ENCODE measurements at regions not wholly inside any gene's neighbourhood (a gene's known extent, or its start where the extent isn't known, plus 50 kb on each side); places are given as distances from the start of the nearest gene placed in this dataset.

DNA sequence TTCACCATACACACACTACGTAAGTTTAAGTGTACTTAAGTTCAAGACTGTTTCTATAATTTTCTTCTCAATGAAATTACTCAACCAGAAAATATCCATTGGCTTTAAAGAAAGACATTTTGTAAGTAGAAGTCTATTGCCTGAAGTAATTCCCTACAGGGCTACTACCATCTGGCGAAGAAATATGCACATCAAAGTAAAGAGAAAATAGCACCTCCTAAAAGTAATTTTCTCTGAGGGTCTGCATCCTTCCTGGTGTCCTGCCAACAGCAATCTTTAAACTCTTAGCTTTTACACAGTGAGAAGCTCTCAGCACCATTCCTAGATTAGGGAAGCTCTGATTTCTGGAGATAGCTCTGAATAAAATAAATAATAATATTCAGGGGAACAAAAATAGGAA lies 498.5 kb upstream of the TYRP1 start:
- TF ChIP-seq, protein P1, sequence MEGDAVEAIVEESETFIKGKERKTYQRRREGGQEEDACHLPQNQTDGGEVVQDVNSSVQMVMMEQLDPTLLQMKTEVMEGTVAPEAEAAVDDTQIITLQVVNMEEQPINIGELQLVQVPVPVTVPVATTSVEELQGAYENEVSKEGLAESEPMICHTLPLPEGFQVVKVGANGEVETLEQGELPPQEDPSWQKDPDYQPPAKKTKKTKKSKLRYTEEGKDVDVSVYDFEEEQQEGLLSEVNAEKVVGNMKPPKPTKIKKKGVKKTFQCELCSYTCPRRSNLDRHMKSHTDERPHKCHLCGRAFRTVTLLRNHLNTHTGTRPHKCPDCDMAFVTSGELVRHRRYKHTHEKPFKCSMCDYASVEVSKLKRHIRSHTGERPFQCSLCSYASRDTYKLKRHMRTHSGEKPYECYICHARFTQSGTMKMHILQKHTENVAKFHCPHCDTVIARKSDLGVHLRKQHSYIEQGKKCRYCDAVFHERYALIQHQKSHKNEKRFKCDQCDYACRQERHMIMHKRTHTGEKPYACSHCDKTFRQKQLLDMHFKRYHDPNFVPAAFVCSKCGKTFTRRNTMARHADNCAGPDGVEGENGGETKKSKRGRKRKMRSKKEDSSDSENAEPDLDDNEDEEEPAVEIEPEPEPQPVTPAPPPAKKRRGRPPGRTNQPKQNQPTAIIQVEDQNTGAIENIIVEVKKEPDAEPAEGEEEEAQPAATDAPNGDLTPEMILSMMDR (IDR thresholded peaks at IDR 0.05; ENCODE audit: extremely low read depth, low read depth, low read length) = no peak
- Histone ChIP-seq H2AFZ (ENCODE audit: low read length) (no peak overlapping the region), H3K79me2 (ENCODE audit: insufficient read depth, low read length) (no peaks in the 10 kb centered on the region), H3K36me3 (ENCODE audit: insufficient read depth, low read length) (no peaks in the 10 kb centered on the region), H3K4me1 (ENCODE audit: insufficient read depth, low read length) (no peaks in the 10 kb centered on the region), H3K4me2 (ENCODE audit: insufficient read depth, low read length) (no peak overlapping the region), H4K20me1 (ENCODE audit: insufficient read depth, low read length) (no peaks in the 10 kb centered on the region), H3K4me3 (ENCODE audit: insufficient read depth, low read length) (no peak overlapping the region), H3K27ac (ENCODE audit: low read depth, low read length) (no peak overlapping the region), H3K9me3 (ENCODE audit: low read depth, low read length) (no peaks in the 10 kb centered on the region), H3K27me3 (ENCODE audit: insufficient read depth, low read length) (no peaks in the 10 kb centered on the region)
- DNase-seq (ENCODE audit: insufficient read length, low spot score, missing footprints) = no peak

DNA sequence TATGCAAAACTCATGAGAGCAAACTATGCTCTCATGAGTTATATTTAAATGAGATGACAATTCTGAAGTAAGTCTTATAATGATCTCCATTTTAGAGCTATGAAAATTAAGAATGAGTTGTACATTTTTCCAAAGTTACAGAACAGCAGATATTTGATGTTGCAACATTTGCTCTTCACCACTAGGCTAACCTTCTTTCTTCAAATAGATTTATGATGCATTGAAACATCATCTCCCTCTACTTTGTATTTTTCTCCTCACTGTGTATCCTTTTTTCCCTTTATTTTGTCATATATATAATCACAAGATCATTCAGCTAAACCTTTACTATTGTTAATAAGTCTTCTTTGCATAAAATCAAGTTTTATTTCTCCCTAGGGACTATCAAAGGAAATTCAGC lies 497.7 kb upstream of the TYRP1 start:
- Histone ChIP-seq H3K27me3 (ENCODE audit: insufficient read depth, low read length) (no peaks in the 10 kb centered on the region), H3K4me2 (ENCODE audit: insufficient read depth, low read length) (no peak overlapping the region), H4K20me1 (ENCODE audit: insufficient read depth, low read length) (no peaks in the 10 kb centered on the region), H3K4me3 (ENCODE audit: insufficient read depth, low read length) (no peak overlapping the region), H3K27ac (ENCODE audit: low read depth, low read length) (no peak overlapping the region), H3K4me1 (ENCODE audit: insufficient read depth, low read length) (no peaks in the 10 kb centered on the region), H3K9me3 (ENCODE audit: low read depth, low read length) (no peaks in the 10 kb centered on the region), H3K36me3 (ENCODE audit: insufficient read depth, low read length) (no peaks in the 10 kb centered on the region), H2AFZ (ENCODE audit: low read length) (no peak overlapping the region), H3K79me2 (ENCODE audit: insufficient read depth, low read length) (no peaks in the 10 kb centered on the region)
- TF ChIP-seq, protein P1 (IDR thresholded peaks at IDR 0.05; ENCODE audit: extremely low read depth, low read depth, low read length) = no peak
- DNase-seq (ENCODE audit: insufficient read length, low spot score, missing footprints) = no peak

GRCh38 chr9:12204512-12204911 lies 488.7 kb upstream of the TYRP1 start:
- Histone ChIP-seq H3K79me2 (ENCODE audit: insufficient read depth, low read length) (no peaks in the 10 kb centered on the region), H2AFZ (ENCODE audit: low read length) (no peak overlapping the region)

DNA sequence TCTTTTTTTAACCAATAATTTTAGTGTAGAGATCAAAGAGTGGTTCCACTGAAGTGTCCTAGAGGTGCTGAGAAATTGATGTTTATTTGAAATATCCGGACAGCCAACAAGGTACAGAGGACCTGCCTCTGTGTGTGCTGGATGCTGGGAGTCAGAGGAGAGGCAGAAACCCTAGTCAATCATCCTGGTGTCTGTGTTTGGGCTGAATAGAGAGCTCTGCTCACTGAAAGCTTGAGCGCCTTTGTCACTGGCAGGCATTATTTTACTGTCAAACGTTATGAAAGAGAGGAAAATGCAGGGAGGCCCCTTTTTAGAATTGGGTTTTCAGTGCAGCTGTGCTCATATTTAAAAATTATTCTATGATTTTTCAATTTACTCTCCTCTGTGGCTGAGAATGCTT lies 480.3 kb upstream of the TYRP1 start:
- no peak overlapping the region for H3K4me2 ChIP-seq (ENCODE audit: insufficient read depth, low read length)
- H3K27ac ChIP-seq (ENCODE audit: low read depth, low read length) = no peak overlapping the region
- H2AFZ ChIP-seq (ENCODE audit: low read length) = no peak overlapping the region
- no peaks in the 10 kb centered on the region for H3K9me3 ChIP-seq (ENCODE audit: low read depth, low read length)
- no peaks in the 10 kb centered on the region for H3K36me3 ChIP-seq (ENCODE audit: insufficient read depth, low read length)
- TF ChIP-seq, protein P1 (IDR thresholded peaks at IDR 0.05; ENCODE audit: extremely low read depth, low read depth, low read length) = no peak
- no peak for DNase-seq (ENCODE audit: insufficient read length, low spot score, missing footprints)
- no peak overlapping the region for H3K4me3 ChIP-seq (ENCODE audit: insufficient read depth, low read length)
- H3K79me2 ChIP-seq (ENCODE audit: insufficient read depth, low read length) = no peaks in the 10 kb centered on the region
- H3K27me3 ChIP-seq (ENCODE audit: insufficient read depth, low read length) = no peaks in the 10 kb centered on the region
- no peaks in the 10 kb centered on the region for H3K4me1 ChIP-seq (ENCODE audit: insufficient read depth, low read length)
- H4K20me1 ChIP-seq (ENCODE audit: insufficient read depth, low read length) = no peaks in the 10 kb centered on the region

More at GRCh38 chr9:12204512-12204911, 488.7 kb upstream of the TYRP1 start:
- Histone ChIP-seq H3K9me3 (ENCODE audit: low read depth, low read length) (no peaks in the 10 kb centered on the region), H3K27ac (ENCODE audit: low read depth, low read length) (no peak overlapping the region), H3K4me3 (ENCODE audit: insufficient read depth, low read length) (no peak overlapping the region), H3K27me3 (ENCODE audit: insufficient read depth, low read length) (no peaks in the 10 kb centered on the region), H3K36me3 (ENCODE audit: insufficient read depth, low read length) (no peaks in the 10 kb centered on the region), H4K20me1 (ENCODE audit: insufficient read depth, low read length) (no peaks in the 10 kb centered on the region), H3K4me2 (ENCODE audit: insufficient read depth, low read length) (no peak overlapping the region), H3K4me1 (ENCODE audit: insufficient read depth, low read length) (no peaks in the 10 kb centered on the region)
- TF ChIP-seq, protein P1 (IDR thresholded peaks at IDR 0.05; ENCODE audit: extremely low read depth, low read depth, low read length) = no peak
- no peak for DNase-seq (ENCODE audit: insufficient read length, low spot score, missing footprints)

Measured in osteoblast (primary cell).